Activated CD8-positive, alpha-beta memory T cell treated with anti-CD3 and anti-CD28 coated beads, Interleukin-2, amount 50 U/mL, for 4 hours (primary cell): ENCODE measurements at regions not wholly inside any gene's neighbourhood (a gene's known extent, or its start where the extent isn't known, plus 50 kb on each side); places are given as distances from the start of the nearest gene placed in this dataset.
A peak's percentile ranks its signal among the peaks of the same experiment; 100 is the strongest.

Source experiments
- DNase-seq: peaks from one replicate; pipeline ENCODE4 v3.0.0-alpha.2; 2020

DNA sequence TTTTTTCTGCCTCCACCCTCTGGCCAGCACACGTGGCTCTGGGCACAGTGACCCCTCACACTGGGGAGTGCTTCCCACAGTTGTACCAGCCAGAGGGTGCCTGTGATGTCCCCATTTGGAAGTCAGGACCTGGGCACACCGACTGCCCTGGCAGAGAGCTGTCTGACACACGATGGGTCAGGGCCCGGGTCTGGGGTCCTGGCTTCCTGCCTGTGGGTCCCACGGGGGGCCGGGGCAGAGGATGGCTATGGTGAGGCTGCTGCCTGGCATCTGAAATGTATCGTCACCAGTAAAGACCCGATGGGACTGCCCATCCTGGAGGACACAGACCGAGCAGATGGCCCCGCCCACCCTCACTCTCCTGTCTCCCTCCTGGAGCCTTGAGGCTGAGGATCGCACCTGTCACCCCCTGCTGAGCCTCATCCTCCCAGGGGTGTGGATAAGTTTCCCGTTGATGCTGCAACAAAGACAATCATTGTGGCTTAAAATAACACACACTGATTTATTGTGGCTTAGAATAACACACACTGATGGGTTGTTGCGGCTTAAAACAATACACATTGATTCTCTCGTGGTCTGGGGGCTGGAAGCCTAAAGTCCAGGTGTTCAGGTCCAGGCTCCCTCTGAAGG is 88.8 kb upstream of the TTC34 start:
- DNase-seq = no peak

DNA sequence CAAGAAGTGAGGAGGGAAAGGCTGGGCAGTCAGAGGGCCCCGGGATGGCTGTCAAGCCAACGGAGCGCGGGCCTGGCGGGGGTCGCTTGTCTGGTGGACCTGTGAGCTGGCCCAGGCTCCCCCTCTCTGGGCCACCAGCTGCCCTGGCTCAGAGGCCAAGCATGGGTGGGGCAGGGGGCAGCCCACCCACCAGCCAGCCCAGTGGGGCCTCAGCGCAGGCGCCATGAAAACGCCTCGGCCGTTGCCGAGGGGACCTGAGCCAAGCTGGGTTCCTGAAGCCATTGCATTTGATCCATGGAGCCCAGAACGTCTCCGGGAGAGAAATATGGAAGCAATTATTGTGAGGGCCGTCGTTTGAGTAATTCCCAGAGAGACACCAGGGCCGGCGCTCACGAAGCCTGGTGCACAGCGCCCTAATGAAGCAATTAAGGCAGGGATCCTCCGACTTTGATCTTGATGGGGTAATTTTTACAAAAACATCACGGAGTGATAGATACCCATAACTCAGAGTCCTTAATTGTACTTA is 90.5 kb upstream of the TTC34 start:
- DNase-seq = no peak

GRCh38 chr1:2893473-2894120 is 92.1 kb upstream of the TTC34 start:
- DNase-seq = no peak

DNA sequence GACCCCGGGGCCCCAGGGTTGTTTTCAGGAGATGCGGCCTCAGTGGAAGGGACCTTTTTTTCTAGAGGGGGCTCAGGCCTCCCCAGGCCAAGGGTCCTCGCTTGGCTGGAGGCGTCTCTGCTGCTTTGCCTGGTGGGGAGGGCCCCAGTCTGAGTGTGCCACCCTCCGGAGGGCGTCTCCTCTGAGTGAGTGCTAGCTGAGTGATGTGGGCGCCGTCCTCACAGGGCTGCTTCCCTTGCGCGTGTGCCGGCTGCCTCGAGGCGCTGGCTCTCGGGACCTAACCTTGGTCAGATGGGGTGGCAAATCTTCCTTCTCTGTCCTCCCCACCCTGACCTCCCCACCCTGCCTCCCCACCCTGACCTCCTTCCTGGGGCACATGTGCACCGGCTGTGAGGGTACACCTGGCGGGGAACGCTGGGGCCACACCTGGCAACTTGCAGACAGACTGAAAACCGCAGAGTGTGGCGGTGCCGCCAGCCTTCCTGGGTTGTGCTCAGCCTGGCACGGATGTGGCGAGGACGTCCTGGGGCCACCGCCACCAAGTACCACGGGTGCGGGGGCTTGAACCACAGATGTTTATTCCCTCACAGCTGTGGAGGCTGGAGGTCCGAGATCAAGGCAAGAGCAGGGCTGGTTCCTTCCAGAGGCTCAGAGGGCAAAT is 93.0 kb upstream of the TTC34 start:
- peak; percentile 24 for DNase-seq

DNA sequence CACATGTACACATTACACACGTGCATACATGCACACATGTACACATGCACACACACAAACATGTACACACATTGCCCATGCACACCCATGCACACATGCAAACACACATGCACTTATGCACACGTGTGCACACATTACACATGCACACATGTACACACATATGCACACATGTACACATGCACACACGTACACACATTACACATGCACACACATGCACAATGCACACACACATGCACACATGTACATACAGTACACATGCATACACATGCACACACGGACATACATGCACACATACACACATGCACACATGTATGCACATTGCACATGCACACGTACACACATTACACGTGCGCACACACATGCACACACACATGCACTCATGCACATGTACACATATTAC is 95.3 kb upstream of the TTC34 start:
- no peak for DNase-seq

- no peak for DNase-seq
These were observed 101.7 kb upstream of the TTC34 start for GRCh38 chr1:2903226-2903625.

- DNase-seq = no peak
These were observed 102.7 kb upstream of the TTC34 start for GRCh38 chr1:2904191-2904590.

- no peak for DNase-seq
These were observed 103.9 kb upstream of the TTC34 start for GRCh38 chr1:2905356-2905755.

DNA sequence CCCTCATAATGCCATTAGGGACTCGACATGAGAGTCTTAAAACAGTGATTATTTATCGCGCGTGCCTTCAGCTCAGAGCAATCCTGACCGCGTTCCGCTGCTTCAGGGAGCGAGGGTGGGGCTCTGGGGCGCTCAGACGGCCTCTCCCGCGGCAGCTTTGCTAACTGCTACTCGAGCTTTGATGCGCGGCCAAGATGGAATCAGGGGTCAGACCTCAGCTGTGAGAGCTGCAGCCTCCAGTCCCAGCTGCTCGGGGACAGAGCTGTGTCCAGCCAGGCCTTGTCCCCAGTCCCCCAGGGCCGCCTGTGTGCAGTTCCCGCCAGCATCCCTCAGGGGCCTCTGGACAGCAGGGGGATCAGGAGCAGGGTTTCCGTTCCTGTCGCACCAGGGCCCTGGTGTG is 104.6 kb upstream of the TTC34 start:
- DNase-seq = no peak

GRCh38 chr1:2906620-2907019 is 105.1 kb upstream of the TTC34 start:
- no peak for DNase-seq

- no peak for DNase-seq
These were observed 105.6 kb upstream of the TTC34 start for GRCh38 chr1:2907051-2907450.

GRCh38 chr1:2908081-2908480 is 106.6 kb upstream of the TTC34 start:
- no peak for DNase-seq

- no peak for DNase-seq
These were observed 107.1 kb upstream of the TTC34 start for GRCh38 chr1:2908561-2908960.

- no peak for DNase-seq
These were observed 108.3 kb upstream of the TTC34 start for GRCh38 chr1:2909797-2910196.

GRCh38 chr1:2910211-2910610 is 108.7 kb upstream of the TTC34 start:
- DNase-seq = no peak

- no peak for DNase-seq
These were observed 109.7 kb upstream of the ACTRT2 start for GRCh38 chr1:2911421-2912178.

- DNase-seq = no peak
These were observed 108.7 kb upstream of the ACTRT2 start for GRCh38 chr1:2912424-2913061.

DNA sequence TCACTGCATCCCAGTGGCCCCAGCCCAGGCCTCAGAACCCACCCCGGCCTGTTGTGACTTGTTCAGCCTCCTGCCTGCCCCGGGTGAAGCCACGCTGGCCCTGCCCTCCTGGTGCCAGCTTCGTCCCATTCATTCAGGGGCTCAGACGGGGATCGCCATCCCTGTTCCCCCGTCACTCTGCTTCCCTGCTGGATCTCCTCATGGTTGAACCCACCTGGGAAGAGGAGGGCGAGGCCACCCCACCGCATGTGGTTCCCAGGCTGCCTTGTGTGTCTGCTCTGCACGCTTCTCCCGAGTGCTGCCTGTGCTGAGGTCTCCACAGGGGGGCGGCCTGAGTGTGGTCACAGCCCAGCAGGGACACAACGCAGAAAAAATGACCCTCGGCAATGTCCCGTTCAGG is 108.2 kb upstream of the ACTRT2 start:
- DNase-seq = no peak

DNA sequence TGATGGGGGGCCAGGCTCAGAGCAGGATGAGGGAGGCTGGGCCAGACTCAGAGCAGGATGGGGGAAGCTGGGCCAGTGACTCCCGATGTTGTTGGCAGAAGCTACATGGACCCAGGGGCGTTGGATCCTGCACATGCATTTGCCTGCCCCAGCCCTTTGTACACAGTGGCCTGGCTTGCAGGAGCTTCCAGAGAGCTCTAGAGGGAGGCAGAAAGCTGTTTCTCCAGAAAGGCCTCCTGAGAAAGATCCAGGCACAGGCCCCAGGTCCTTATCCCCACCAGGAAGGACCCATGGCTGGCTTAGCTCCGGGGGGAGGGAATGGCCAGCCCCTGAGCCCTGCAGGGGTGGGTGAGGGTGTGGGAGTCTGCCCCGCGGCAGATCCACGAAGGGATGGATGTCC is 106.6 kb upstream of the ACTRT2 start:
- no peak for DNase-seq

DNA sequence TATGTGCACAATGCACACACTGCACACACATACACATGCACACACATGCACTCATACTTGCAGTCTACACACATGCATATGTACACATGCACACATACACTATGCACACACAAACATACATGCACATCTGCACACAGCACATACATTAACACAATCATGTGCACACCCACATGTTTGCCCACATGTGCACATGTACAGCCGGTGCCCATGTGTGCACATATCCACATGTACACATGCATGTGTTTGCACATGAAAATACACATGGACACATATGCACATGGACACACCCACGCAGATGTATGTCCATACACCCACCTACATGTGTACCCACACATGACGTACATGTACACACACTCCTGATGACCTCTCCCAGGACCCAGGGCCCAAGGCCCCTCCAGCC is 105.1 kb upstream of the ACTRT2 start:
- DNase-seq = no peak

DNA sequence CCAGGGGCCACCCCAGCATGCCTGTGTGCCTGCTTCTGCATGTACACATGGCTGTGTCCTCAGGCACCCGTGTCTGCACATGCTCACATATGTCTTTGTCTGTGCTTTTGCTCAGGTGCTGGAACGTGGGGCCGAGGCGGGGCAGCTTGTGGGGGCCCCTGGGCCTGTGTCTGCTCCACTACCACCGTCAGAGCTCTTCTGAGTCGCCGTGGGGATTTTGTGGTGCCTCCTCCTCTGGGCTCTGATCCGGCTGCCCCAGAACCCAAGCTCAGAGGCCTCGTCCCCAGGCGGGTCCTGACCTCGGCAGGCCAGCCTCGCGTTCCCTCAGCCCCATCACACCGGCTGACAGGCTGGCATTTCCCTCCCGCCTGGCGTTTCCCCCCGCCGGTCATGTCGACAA is 104.6 kb upstream of the ACTRT2 start:
- DNase-seq = no peak

- no peak for DNase-seq
These were observed 104.0 kb upstream of the ACTRT2 start for GRCh38 chr1:2917284-2917683.

DNA sequence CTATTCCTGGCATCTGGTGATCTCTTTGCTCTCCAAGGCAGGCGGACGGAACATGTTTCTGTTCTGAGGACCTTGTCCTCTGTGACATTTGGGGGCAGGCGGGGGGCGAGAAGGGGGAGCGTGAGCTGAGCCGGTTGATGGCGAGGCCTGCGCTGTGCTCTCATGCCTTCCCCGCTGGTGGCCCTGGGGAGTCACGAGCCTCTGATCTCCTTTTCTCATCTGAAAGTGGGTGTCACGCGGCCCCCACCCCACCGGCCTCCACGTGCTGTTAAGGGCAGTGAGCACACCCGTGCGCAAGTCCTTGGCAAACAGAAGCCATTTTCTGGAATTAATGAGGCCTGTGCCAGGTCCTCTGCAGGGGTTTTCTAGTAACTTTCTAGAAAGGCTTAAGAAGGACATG is 102.8 kb upstream of the ACTRT2 start:
- DNase-seq = no peak
